ENCODE measurements at regions not wholly inside any gene's neighbourhood (a gene's known extent, or its start where the extent isn't known, plus 50 kb on each side); places are given as distances from the start of the nearest gene placed in this dataset.
"Not testable (repeated sequence)": the region's sequence is repeated elsewhere in the genome, so short reads cannot be mapped to it uniquely, and the experiment has no call there.

- H3K36me3 ChIP-seq, result no peaks in the 10 kb centered on the region
- H3K4me1 ChIP-seq (ENCODE audit: control insufficient read depth in 1 of 2, low read depth in 2 of 2), result no peaks in the 10 kb centered on the region
- DNase-seq (ENCODE audit: low spot score), result no peak
Observed at GRCh38 chr1:198959676-198960075, 320.8 kb downstream of the PTPRC start.

GRCh38 chr1:198963796-198964195 is 325.0 kb downstream of the PTPRC start:
- H3K9me3 ChIP-seq; ATAC-seq (ENCODE audit: insufficient number of reproducible peaks, low FRiP score, low read depth); H3K4me3 ChIP-seq; H3K36me3 ChIP-seq; H3K27ac ChIP-seq; H3K4me1 ChIP-seq (ENCODE audit: control insufficient read depth in 1 of 2, low read depth in 2 of 2); DNase-seq (ENCODE audit: low spot score); H3K27me3 ChIP-seq (replicated peaks; ENCODE audit: insufficient read depth): not testable (repeated sequence)

More at GRCh38 chr1:198959676-198960075, 320.8 kb downstream of the PTPRC start:
- Histone ChIP-seq H3K27me3 (replicated peaks; ENCODE audit: insufficient read depth) (no peaks in the 10 kb centered on the region), H3K9me3 (peaks cover 4% of the 10 kb centered on the region), H3K4me3 (no peak overlapping the region), H3K27ac (no peak overlapping the region)
- TF ChIP-seq CTCF (IDR thresholded peaks at IDR 0.05), result no peak
- no peak for ATAC-seq (ENCODE audit: insufficient number of reproducible peaks, low FRiP score, low read depth)

GRCh38 chr1:198966519-198966918 is 327.7 kb downstream of the PTPRC start:
- H3K27me3 ChIP-seq (replicated peaks; ENCODE audit: insufficient read depth), result no peaks in the 10 kb centered on the region
- ATAC-seq (ENCODE audit: insufficient number of reproducible peaks, low FRiP score, low read depth) (no peak), DNase-seq (ENCODE audit: low spot score) (no peak)
- no peak overlapping the region for H3K4me3 ChIP-seq
- H3K9me3 ChIP-seq, result no peaks in the 10 kb centered on the region
- no peak for TF ChIP-seq CTCF (IDR thresholded peaks at IDR 0.05)
- H3K36me3 ChIP-seq, result no peaks in the 10 kb centered on the region
- H3K27ac ChIP-seq, result no peak overlapping the region
- no peaks in the 10 kb centered on the region for H3K4me1 ChIP-seq (ENCODE audit: control insufficient read depth in 1 of 2, low read depth in 2 of 2)

- Histone ChIP-seq H3K27ac (no peak overlapping the region), H3K27me3 (replicated peaks; ENCODE audit: insufficient read depth) (no peaks in the 10 kb centered on the region), H3K4me1 (ENCODE audit: control insufficient read depth in 1 of 2, low read depth in 2 of 2) (no peaks in the 10 kb centered on the region), H3K9me3 (no peaks in the 10 kb centered on the region), H3K4me3 (no peak overlapping the region), H3K36me3 (no peaks in the 10 kb centered on the region)
- DNase-seq (ENCODE audit: low spot score) (no peak), ATAC-seq (ENCODE audit: insufficient number of reproducible peaks, low FRiP score, low read depth) (no peak)
- no peak for TF ChIP-seq CTCF (IDR thresholded peaks at IDR 0.05)
Observed at GRCh38 chr1:198967566-198967965, 328.7 kb downstream of the PTPRC start.

DNA sequence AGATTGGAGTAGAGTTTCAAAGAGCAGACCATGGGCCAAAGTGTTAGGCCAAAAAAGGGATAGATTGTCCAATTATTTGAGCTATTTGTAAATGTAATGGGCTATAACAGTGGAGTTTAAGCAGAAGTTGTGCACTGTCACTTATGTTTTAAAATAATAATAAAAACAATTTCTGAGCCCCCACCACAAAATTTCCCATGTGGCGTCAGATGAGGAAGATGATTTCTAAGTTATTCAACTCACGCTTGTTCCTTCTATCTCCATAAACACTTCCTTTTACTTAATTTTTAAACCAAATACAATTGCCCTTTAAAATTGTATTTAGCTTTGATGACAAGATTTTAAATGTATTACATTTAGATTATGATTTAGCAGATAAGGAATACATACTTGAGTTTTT is 330.0 kb downstream of the PTPRC start:
- ATAC-seq (ENCODE audit: insufficient number of reproducible peaks, low FRiP score, low read depth), result no peak
- H3K27ac ChIP-seq, result no peak overlapping the region
- no peak overlapping the region for H3K4me3 ChIP-seq
- TF ChIP-seq CTCF (IDR thresholded peaks at IDR 0.05), result no peak
- H3K9me3 ChIP-seq, result no peaks in the 10 kb centered on the region
- no peaks in the 10 kb centered on the region for H3K27me3 ChIP-seq (replicated peaks; ENCODE audit: insufficient read depth)
- H3K4me1 ChIP-seq (ENCODE audit: control insufficient read depth in 1 of 2, low read depth in 2 of 2), result no peaks in the 10 kb centered on the region
- DNase-seq (ENCODE audit: low spot score), result no peak
- no peaks in the 10 kb centered on the region for H3K36me3 ChIP-seq

DNA sequence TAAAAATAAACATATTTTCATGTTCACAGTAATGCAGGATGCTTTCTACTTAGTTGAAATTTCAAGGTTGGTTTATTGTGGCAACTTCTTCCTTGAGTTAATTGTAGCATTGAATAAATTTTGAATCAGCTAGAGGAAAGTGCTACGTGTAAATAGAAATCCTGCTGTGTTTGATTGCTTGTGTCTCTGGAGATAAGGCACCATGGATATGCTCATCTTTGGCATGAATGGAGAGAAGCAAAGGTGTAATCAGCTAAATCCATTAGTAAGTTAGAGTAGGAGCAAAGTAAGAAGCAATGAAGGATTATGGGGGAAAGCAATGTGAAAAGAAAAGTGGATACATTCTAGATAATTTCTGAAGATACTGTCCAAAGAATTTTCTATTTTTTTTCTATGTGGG is 331.1 kb downstream of the PTPRC start:
- Histone ChIP-seq H3K36me3 (no peaks in the 10 kb centered on the region), H3K9me3 (no peaks in the 10 kb centered on the region), H3K27me3 (replicated peaks; ENCODE audit: insufficient read depth) (no peaks in the 10 kb centered on the region), H3K4me3 (no peak overlapping the region), H3K27ac (no peak overlapping the region), H3K4me1 (ENCODE audit: control insufficient read depth in 1 of 2, low read depth in 2 of 2) (no peaks in the 10 kb centered on the region)
- ATAC-seq (ENCODE audit: insufficient number of reproducible peaks, low FRiP score, low read depth) (no peak), DNase-seq (ENCODE audit: low spot score) (no peak)
- no peak for TF ChIP-seq CTCF (IDR thresholded peaks at IDR 0.05)

Measured in thoracic aorta (tissue), 2 donors.